Adrenal gland (tissue), 5 donors: ENCODE measurements at regions not wholly inside any gene's neighbourhood (a gene's known extent, or its start where the extent isn't known, plus 50 kb on each side); places are given as distances from the start of the nearest gene placed in this dataset.

ENCODE experiments used
- POLR2A ChIP-seq, 2 donors: fragments of 450-650 bp; IDR thresholded peaks; one replicate each; pipeline ENCODE4 v1.6.1; 2017; ENCODE audit warnings: antibody characterized with exemption in 2 of 2, mild to moderate bottlenecking in 2 of 2, moderate library complexity in 1 of 2
- TF ChIP-seq, protein P1 (sequence below), 6 experiments: fragments of 450-650 bp in 4 of 6; fragments of 200-600 bp in 2 of 6; sonication (generic) in 1 of 6; IDR thresholded peaks; 1 replicate in 5 of 6; 2 replicates in 1 of 6; pipeline versions ENCODE4 v1.5.1 to v1.8.0; 2016 to 2021; ENCODE audit warnings: antibody characterized with exemption in 6 of 6, mild to moderate bottlenecking in 2 of 6, moderate library complexity in 1 of 6
- donor health status: DM: no; HTN: no; CAD: no.

DNA sequence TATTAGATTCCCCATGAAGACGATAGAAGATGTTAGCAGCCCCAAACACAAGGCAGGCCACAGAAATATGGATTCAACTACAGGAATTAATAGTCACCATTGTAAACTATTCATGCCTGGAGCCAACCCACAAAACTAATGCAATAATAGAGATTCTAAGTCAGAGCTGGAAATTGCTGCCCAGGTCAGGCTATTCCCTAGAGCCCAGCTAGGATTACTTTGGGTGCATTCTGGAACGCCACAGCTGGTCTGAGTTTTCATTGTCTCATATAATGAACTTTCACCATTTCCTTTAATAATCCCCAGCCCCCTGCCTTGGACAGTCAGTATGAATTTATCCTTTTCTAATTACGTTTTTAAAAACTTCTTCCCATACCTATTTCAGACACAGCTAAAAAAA is 252.6 kb downstream of the PAPSS1 start:
- TF ChIP-seq, protein P1, sequence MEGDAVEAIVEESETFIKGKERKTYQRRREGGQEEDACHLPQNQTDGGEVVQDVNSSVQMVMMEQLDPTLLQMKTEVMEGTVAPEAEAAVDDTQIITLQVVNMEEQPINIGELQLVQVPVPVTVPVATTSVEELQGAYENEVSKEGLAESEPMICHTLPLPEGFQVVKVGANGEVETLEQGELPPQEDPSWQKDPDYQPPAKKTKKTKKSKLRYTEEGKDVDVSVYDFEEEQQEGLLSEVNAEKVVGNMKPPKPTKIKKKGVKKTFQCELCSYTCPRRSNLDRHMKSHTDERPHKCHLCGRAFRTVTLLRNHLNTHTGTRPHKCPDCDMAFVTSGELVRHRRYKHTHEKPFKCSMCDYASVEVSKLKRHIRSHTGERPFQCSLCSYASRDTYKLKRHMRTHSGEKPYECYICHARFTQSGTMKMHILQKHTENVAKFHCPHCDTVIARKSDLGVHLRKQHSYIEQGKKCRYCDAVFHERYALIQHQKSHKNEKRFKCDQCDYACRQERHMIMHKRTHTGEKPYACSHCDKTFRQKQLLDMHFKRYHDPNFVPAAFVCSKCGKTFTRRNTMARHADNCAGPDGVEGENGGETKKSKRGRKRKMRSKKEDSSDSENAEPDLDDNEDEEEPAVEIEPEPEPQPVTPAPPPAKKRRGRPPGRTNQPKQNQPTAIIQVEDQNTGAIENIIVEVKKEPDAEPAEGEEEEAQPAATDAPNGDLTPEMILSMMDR (IDR thresholded peaks at IDR 0.05) = no peak
- TF ChIP-seq POLR2A (IDR thresholded peaks at IDR 0.05) = no peak
